HepG2 (cell line): ENCODE measurements at regions not wholly inside any gene's neighbourhood (a gene's known extent, or its start where the extent isn't known, plus 50 kb on each side); places are given as distances from the start of the nearest gene placed in this dataset.

Experiments used
- ASH2L ChIP-seq: fragments of 300-600, 200-600 bp; sonication (generic); IDR thresholded peaks from 2 replicates; pipeline ENCODE4 v1.7.0; 2017; ENCODE audit warnings: low read depth, mild to moderate bottlenecking, moderate library complexity, mixed read lengths, low read length; ENCODE audit not compliant: insufficient read length
- CEBPZ ChIP-seq: IDR thresholded peaks from 2 replicates; pipeline ENCODE4 v1.6.1; 2012; ENCODE audit warnings: low read length, improper control_type of control experiment
- CHCHD3 ChIP-seq: sonication (generic); formaldehyde crosslinking; IDR thresholded peaks from 2 replicates; pipeline ENCODE4 v1.8.0; 2022; ENCODE audit warnings: mild to moderate bottlenecking, missing genetic modification reagents, moderate library complexity
- GLI4 ChIP-seq: sonication (generic); formaldehyde crosslinking; IDR thresholded peaks from 2 replicates; pipeline ENCODE4 v1.5.1; 2020; ENCODE audit warnings: missing genetic modification reagents, mild to moderate bottlenecking, moderate library complexity, borderline replicate concordance
- MED8 ChIP-seq: sonication (generic); formaldehyde crosslinking; IDR thresholded peaks from 2 replicates; pipeline ENCODE4 v1.8.1; 2023; ENCODE audit warnings: mild to moderate bottlenecking, missing genetic modification reagents; ENCODE audit not compliant: insufficient replicate concordance
- SMARCE1 ChIP-seq: fragments of 450-650 bp; IDR thresholded peaks from 2 replicates; pipeline ENCODE4 v1.6.1; 2017; ENCODE audit warnings: borderline replicate concordance
- SP4 ChIP-seq: sonication (generic); formaldehyde crosslinking; IDR thresholded peaks from 2 replicates; pipeline ENCODE4 v1.8.1; 2023; ENCODE audit warnings: mild to moderate bottlenecking, missing genetic modification reagents
- SRSF4 ChIP-seq: fragments of 200-400 bp; formaldehyde crosslinking; IDR thresholded peaks from one replicate; pipeline ENCODE4 v1.6.1; 2018; ENCODE audit warnings: mild to moderate bottlenecking, low read depth, low read length, moderate library complexity; ENCODE audit not compliant: poor library complexity, severe bottlenecking
- THYN1 ChIP-seq: sonication (generic); formaldehyde crosslinking; IDR thresholded peaks from 2 replicates; pipeline ENCODE4 v1.8.1; 2023; ENCODE audit warnings: low read depth, mild to moderate bottlenecking, moderate library complexity, missing genetic modification reagents, borderline replicate concordance
- TRIM22 ChIP-seq: fragments of 450-650 bp; IDR thresholded peaks from 2 replicates; pipeline ENCODE4 v1.6.1; 2017
- YEATS4 ChIP-seq: sonication (generic); formaldehyde crosslinking; IDR thresholded peaks from 2 replicates; pipeline ENCODE4 v1.4.0; 2020; ENCODE audit warnings: missing genetic modification reagents, borderline replicate concordance
- ZBTB38 ChIP-seq: sonication (generic); formaldehyde crosslinking; IDR thresholded peaks from 2 replicates; pipeline ENCODE4 v1.5.1; 2020; ENCODE audit warnings: mild to moderate bottlenecking, missing genetic modification reagents
- ZFP36L1 ChIP-seq: sonication (generic); formaldehyde crosslinking; IDR thresholded peaks from 2 replicates; pipeline ENCODE4 v1.8.0; 2022; ENCODE audit warnings: mild to moderate bottlenecking, missing genetic modification reagents, moderate library complexity
- ZHX1 ChIP-seq: sonication (generic); formaldehyde crosslinking; IDR thresholded peaks from 2 replicates; pipeline ENCODE4 v1.8.1; 2022; ENCODE audit warnings: low read depth, mild to moderate bottlenecking, missing genetic modification reagents
- ZNF101 ChIP-seq: sonication (generic); formaldehyde crosslinking; IDR thresholded peaks from 2 replicates; pipeline ENCODE4 v1.4.0; 2020; ENCODE audit warnings: mild to moderate bottlenecking, low read depth, missing genetic modification reagents, borderline replicate concordance
- ZNF362 ChIP-seq: sonication (generic); formaldehyde crosslinking; IDR thresholded peaks from 2 replicates; pipeline ENCODE4 v1.4.0; 2020; ENCODE audit warnings: missing genetic modification reagents, mild to moderate bottlenecking, borderline replicate concordance
- ZNF563 ChIP-seq: sonication (generic); formaldehyde crosslinking; IDR thresholded peaks from 2 replicates; pipeline ENCODE4 v1.8.0; 2022; ENCODE audit warnings: mild to moderate bottlenecking, moderate library complexity, missing genetic modification reagents
- ZNF564 ChIP-seq: sonication (generic); formaldehyde crosslinking; IDR thresholded peaks from 2 replicates; pipeline ENCODE4 v1.8.1; 2023; ENCODE audit warnings: mild to moderate bottlenecking, missing genetic modification reagents
- ZNF749 ChIP-seq: sonication (generic); formaldehyde crosslinking; IDR thresholded peaks from 2 replicates; pipeline ENCODE4 v1.8.0; 2022; ENCODE audit warnings: mild to moderate bottlenecking, missing genetic modification reagents, moderate library complexity, borderline replicate concordance

- TF ChIP-seq ZNF362 (CRISPR knock-in tag) = no peak
- no peak for TF ChIP-seq TRIM22
- TF ChIP-seq CEBPZ = no peak
- TF ChIP-seq ZNF563 (CRISPR knock-in tag) = no peak
- no peak for TF ChIP-seq THYN1 (CRISPR knock-in tag)
- TF ChIP-seq SRSF4 = no peak
- no peak for TF ChIP-seq ASH2L
- TF ChIP-seq CHCHD3 = no peak
- TF ChIP-seq YEATS4 (CRISPR knock-in tag) = no peak
- TF ChIP-seq MED8 (CRISPR knock-in tag) = no peak
- no peak for TF ChIP-seq ZNF101 (CRISPR knock-in tag)
- 0 out of 2 replicates have a peak, but pooled peaks have one; percentile 33 for TF ChIP-seq ZNF564 (CRISPR knock-in tag)
- no peak for TF ChIP-seq SMARCE1
- TF ChIP-seq ZHX1 (CRISPR knock-in tag) = no peak
- TF ChIP-seq SP4 (CRISPR knock-in tag) = no peak
- 0 out of 2 replicates have a peak, but pooled peaks have one; percentile 46 for TF ChIP-seq ZFP36L1 (CRISPR knock-in tag)
- peak; percentile 75; the same call in 1 of the 2 replicates for TF ChIP-seq ZNF749 (CRISPR knock-in tag)
- no peak for TF ChIP-seq ZBTB38 (CRISPR knock-in tag)
- no peak for TF ChIP-seq GLI4 (CRISPR knock-in tag)
Measured at GRCh38 chr11:43576803-43577521, 103.6 kb upstream of the HSD17B12 start (continued).
